HuH-7.5 (cell line): ENCODE measurements at regions not wholly inside any gene's neighbourhood (a gene's known extent, or its start where the extent isn't known, plus 50 kb on each side); places are given as distances from the start of the nearest gene placed in this dataset.

Experiments
- DNase-seq: peaks from one replicate; pipeline ENCODE4 v3.0.0; 2011; ENCODE audit warnings: low spot score

DNA sequence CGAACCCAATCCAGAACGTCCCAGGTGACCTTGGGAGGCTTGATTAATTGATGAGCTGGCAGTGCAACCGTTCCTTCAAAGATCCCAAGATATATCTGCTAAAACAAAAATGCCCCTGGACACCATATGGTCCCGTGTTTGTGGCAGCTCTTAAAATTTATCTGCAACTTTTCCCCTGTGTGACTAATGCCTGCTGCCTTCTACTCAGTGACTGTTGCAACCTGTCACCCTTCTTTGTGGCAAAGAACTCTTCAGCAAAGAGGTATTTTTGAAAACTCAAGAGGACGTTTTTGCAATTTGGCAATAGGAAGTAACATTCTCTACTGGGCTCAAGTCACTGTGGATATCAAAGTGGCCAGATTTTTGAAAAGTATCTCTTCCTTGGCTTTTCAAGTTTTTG, 75.8 kb upstream of the SOD3 start:
- DNase-seq, result no peak

DNA sequence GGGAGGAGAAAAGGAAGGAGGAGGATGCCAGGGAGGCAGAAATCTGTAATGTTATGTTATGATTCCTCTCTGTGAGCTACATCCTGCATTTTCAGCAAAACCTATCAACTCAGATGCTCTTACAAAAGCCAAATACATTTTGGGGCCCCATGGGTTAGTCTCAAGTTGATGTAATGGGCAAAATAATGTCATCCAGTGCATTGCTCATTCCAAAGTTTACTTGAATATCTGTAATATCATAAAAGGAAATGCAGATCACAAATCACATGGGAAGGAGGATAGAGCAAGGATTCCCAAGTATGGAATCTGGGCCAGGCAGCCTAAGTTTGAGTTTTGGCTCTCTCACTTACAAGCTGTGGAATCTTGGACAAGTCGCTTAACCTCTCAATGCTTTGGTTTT, 74.9 kb upstream of the SOD3 start:
- no peak for DNase-seq

DNA sequence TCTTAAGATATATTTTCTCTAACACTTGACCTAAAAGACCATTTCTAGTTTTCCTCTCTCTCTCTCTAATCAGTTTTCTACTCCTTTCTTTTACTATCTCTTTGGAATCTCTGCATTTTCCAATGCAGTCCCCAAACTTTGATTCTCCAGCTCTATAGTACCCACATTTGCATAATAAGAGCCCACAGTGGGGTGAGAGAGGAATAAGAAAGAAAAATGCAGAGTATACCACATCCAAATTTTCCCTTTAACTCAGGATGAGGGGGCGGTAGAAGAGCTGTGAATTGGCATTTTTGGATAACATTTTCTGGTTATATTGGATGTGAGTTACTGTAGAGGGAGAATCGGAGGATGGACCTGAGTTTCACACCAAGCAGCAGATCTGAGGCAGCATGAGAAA, 74.4 kb upstream of the SOD3 start:
- DNase-seq, result no peak

DNA sequence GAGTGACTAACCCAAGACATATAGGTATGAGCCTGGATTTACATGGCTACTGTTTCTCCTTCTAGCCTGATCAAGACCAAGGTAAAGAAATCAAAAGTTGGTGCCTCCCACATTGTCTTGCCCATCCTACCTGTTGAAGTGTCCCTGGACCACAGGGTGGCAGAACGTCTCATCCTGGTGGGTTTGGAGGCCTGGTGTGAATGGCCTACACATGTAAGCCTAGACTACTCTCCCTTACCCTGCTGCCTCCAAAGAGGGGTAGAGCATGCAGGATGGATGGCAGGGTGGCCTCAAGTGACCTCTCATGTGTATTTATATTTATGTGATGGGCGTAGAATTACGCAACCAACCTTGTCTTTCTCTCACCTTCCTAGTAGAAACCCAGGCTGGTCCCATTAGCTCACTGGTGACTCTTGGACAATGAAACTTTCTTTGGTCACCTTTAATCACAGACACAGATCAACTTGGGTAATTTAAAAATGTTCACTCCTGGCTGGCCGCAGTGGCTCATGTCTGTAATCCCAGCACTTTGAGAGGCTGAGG, 73.3 kb upstream of the SOD3 start:
- DNase-seq, result no peak

DNA sequence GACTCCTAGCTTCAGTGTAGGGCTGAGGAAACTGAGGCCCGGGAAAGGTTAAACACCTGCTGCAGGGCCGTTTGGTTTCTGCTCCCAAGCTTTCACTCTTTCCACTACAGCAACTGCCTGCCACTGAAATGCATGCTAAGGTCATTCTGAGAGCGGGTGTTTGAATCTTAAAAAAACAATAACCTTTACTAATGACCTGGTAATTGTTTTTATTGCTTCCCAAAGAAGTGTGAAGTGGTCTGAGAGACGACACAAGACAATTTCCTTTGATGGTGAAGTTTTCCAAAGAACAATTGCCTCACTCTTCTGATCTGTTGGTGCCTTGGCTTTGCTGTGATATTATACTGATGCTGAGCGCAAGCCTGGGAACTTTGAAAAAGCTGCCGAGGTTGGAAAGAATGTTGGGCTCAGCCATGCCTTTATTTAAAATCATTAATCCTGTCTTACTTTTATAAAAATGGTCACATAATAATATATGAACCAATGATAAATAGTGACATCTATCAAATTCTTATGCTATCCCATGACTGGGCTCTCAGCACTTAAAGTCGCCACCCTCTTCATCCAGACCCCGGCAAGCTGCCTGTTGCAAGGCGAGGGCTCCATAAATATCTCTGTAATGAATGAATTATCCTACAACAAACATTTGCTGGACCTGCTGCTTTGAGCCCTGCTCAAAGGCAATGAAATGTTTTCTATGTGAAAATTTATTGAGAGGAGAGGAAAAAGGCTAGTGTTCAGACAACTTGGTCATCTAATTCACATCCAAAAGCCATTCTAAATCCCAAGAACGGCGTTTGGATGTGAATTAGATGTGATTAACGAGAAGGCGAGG, 67.8 kb upstream of the SOD3 start:
- DNase-seq, result no peak

DNA sequence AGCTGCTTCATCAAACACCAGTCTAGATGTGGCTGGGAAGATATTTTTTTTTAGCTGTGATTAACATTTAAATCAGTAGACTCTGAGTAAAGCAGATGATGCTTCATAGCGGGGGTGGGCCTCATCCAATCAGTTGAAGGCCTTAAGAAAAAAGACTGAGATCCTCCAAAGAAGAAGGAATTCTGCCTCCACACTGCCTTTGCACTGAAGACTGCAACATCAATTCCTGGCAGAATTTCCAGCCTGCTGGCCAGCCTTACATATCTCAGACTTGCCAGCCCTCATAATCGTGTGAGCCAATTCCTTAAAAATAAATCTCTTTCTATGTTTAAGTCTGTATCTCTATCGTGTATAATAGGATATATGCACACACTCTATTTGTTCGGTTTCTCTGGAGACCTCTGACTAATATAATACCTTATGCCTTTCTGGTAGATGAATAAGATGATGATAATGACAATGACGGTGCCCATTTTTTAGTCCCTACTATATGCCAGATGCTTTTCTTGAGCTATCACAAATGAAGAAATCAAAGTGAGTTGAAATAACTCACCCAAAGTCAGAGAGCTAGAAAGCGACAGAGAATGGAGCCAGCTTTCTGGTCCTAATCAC, 66.1 kb upstream of the SOD3 start:
- no peak for DNase-seq

DNA sequence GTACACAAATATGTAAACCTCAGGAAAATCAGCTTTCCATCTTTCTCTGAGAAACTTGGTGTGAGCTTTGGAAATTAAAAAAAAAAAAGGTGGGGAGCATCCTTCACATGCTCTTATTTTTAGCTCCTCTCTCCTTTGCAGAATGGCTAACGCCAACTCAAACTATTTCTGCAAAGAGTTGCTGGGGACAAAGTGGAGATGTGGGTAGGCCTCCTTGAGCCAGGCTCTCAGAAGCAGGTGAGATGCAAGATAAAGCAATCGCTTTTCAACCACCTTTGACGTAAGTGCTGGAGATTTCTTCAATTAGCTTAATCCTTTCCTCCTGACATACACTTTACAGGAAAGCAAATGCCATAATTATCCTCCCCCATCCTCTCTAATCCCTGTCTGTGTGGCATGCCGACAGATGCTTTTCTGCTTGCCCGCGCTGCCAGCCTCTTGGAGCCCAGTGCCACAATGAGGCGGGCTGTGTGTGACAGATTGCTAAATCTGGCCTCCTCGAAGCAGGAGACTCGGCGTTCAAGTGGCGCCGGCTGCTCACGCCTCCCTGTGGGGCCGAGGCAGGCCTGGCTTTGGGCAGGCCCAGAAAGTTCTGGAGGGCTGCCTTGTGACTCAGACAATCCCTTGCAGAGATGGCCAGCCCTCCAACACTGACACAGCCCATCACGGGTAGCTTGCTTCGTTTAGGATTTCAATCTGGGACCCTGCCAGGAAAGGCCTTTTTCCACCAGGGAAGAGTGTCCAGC, 64.9 kb upstream of the SOD3 start:
- DNase-seq, result no peak

DNA sequence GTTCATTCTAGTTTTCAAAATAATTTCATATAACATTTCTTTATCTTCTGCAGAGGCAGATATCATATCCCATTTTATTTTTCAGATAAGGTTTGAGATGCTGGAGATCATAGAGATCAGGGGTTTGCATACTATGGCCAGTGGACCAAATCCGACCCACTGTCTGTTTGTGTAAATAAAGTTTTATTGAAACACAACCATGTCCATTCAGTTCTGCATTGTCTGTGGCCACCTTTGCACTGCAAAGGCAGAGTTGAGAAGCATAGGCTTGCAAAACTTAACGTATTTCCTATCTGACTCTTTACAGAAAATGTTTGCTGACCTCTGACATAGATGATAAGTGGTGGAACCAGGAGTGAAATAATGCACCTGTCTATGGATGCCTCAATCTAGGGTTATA, 63.9 kb upstream of the SOD3 start:
- DNase-seq, result no peak

DNA sequence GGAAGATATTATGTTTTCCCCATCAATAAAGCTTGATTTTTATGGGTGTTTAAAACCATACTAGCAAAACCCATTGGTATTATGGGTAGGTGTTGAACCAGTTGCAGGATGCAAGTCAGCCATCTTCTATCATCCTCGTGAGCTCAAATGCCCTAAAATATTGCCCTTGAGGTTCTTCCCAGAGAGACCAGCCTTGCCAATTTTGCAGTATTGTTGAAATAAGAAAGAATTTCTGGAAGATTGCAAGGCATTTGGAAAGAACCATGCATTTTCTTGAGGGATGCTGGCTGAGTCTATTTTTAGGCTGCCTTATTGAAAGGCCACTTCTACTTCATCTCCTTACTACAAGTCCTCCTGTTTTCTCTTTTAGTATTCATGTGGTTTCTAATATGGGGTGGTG, 60.9 kb upstream of the SOD3 start:
- no peak for DNase-seq

DNA sequence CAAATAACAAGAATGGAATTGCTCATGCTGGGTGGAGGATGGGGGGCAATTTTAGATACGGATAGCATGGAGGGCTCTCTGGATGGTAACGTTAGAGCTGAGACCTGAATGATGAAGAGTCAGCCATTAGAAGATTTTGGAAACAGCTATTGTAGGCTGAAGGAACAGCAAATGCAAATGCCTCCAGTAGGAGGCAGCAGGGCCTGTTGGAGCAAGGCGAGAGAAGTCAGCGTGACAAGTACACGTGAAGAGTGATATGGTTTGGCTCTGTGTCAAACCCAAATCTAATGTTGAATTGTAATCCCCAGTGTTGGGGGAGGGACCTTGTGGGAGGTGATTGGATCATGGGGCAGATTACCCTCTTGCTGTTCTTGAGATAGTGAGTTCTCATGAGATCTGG, 59.3 kb upstream of the SOD3 start:
- no peak for DNase-seq

DNA sequence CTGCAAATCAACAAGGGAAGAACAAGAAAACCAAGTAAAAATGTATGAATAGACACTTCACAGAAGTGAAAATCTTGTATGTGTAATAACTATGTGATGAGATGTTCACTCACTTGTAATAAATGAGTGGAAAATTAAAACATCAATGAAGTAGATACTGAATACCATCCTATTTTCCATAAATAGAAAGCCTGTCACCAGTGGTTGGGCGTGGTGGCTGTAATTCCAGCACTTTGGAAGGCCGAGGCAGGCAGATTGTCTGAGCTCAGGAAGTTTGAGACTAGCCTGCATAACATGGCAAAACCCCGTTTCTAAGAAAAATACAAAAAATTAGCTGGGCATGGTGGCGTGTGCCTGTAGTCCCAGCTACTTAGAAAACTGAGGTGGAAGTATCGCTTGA, 53.5 kb upstream of the SOD3 start:
- DNase-seq, result no peak

DNA sequence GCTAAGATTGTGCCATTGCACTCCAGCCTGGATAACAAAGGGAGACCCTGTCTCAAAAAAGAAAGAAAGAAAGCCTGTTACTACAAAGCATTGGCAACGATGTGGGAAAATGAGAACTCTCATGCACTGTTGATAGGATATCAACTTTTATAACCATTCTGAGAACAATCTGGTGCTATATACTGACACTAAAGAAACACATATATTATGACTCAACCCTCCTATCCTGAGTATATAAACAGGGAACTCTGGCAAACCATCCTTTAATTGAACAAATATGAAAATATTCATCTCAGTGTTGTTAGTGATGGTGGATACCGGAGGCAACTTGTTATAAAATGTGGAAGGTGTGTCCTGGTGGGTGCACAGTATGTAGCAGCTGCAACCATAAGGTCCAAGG, 53.0 kb upstream of the SOD3 start:
- DNase-seq, result no peak

DNA sequence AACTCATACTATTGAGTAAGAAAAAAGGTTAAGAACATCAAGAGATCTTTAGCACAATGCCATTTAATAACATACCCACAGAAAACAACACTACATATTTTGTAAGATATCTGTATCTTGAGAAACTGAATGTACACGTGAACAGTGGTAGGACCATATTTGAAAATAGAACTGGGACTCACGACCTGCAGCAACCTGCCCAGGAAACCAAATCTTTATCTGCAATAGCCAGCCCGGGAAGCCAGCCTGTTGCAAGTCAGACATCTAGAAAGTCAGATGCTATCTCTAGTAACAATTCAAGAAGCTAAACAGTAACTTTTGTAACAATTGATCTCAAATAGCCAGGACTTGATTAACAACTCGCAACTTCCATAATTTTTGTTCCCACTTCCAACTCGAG, 52.6 kb upstream of the SOD3 start:
- DNase-seq, result no peak

DNA sequence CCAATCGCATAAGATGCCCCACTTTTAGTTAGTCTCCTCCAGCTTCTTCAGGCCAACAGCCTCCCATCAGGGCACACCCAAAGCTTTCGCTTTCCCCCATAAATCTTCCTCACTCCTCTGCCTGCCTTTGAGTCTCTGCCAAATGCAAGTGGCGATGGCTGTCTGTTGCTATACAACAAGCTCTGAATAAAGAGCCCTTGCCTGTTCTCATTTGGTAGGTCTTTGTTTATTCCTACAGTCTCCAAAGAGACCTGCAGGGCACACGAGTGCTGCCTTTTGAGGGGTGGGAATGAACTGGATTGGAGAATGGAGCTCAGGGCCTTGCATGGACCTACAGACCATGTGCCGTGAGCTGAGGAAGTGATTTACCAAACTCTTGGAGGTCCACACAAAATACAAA, 52.2 kb upstream of the SOD3 start:
- DNase-seq, result no peak

DNA sequence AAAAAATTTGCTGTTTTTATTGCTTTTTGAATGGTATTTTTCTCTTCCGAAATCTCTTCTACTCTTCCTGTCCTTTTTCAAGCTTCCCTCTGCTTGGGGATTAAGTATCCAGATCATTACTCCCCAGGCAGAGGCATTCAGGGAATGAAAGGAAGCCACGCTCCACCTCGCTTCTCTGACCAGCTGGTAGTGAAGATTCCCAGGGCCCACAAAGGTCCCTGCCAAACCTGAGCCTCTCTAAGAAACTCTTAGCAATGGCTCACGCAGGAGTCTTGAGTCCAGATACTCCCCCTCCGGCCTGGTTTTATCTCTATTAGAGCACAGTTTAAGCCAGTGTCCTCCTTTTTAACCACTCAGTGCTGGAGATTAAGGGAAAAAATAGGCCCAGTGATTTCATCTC, 51.4 kb upstream of the SOD3 start:
- DNase-seq, result no peak

DNA sequence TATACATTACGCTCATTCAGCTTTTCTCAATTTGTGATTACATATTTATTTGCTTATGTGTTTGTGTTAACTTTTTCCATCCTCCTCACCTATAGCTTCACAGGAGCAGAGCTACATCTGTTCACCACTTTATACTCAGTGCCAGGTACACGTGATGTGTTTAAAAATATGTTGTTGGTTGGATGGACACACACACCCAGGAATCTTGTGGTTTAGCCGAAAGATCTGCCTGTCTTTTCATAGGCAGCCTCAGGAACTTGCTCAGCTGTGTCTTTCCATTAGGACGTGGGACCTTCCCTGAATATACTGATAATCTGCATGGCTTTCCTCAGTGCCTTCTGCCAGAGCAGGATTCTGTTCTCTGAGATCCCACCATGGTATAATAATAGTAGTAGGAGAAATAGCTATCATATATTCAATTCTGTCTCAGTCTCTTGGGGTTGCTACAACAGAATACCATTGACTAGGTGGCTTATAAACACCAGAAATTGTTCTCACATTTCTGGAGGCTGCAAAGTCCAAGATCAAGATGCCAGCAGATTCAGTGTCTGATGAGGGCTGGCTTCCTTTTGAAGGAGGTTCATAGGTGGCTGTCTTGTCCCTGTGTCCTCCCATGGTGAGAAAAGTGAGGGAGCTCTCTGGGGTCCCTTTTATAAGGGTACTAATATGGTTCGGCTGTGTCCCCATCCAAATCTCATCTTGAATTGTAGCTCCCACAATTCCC, 50.0 kb upstream of the SOD3 start:
- no peak for DNase-seq
